Progenitor cell of endocrine pancreas (in vitro differentiated cells): ENCODE measurements at regions not wholly inside any gene's neighbourhood (a gene's known extent, or its start where the extent isn't known, plus 50 kb on each side); places are given as distances from the start of the nearest gene placed in this dataset.
"Not testable (repeated sequence)": the region's sequence is repeated elsewhere in the genome, so short reads cannot be mapped to it uniquely, and the experiment has no call there.

Experiments used
- DNase-seq: peaks from one replicate; pipeline ENCODE4 v3.0.0; 2021; ENCODE audit warnings: low spot score; ENCODE audit not compliant: unreplicated experiment
- H3K27ac Mint-ChIP-seq: 2 replicates; pipeline ENCODE4 v1.8.0; 2021; ENCODE audit warnings: mild to moderate bottlenecking, moderate library complexity, mixed read lengths
- H3K27me3 Mint-ChIP-seq: 2 replicates; pipeline ENCODE4 v1.8.0; 2021; ENCODE audit warnings: mixed read lengths
- H3K36me3 Mint-ChIP-seq: 2 replicates; pipeline ENCODE4 v1.8.0; 2022; ENCODE audit warnings: mixed read lengths; ENCODE audit not compliant: insufficient read depth
- H3K4me1 Mint-ChIP-seq: 2 replicates; pipeline ENCODE4 v1.8.0; 2021; ENCODE audit warnings: low read depth, mixed read lengths
- H3K4me3 Mint-ChIP-seq: 2 replicates; pipeline ENCODE4 v1.8.0; 2021; ENCODE audit warnings: low read depth, mild to moderate bottlenecking, moderate library complexity, mixed read lengths
- H3K9me3 Mint-ChIP-seq: 2 replicates; pipeline ENCODE4 v1.8.0; 2021; ENCODE audit warnings: low read depth, mixed read lengths
- TF ChIP-seq, protein P1 (sequence below): fragments of 200-600 bp; sonication (generic); IDR thresholded peaks from one replicate; pipeline ENCODE4 v1.5.0; 2021; ENCODE audit warnings: antibody characterized with exemption, mild to moderate bottlenecking; ENCODE audit not compliant: unreplicated experiment

- no peak overlapping the region for H3K4me3 Mint-ChIP-seq
- no peaks in the 10 kb centered on the region for H3K27me3 Mint-ChIP-seq
- peaks cover 14% of the 10 kb centered on the region for H3K9me3 Mint-ChIP-seq
- TF ChIP-seq, protein P1, sequence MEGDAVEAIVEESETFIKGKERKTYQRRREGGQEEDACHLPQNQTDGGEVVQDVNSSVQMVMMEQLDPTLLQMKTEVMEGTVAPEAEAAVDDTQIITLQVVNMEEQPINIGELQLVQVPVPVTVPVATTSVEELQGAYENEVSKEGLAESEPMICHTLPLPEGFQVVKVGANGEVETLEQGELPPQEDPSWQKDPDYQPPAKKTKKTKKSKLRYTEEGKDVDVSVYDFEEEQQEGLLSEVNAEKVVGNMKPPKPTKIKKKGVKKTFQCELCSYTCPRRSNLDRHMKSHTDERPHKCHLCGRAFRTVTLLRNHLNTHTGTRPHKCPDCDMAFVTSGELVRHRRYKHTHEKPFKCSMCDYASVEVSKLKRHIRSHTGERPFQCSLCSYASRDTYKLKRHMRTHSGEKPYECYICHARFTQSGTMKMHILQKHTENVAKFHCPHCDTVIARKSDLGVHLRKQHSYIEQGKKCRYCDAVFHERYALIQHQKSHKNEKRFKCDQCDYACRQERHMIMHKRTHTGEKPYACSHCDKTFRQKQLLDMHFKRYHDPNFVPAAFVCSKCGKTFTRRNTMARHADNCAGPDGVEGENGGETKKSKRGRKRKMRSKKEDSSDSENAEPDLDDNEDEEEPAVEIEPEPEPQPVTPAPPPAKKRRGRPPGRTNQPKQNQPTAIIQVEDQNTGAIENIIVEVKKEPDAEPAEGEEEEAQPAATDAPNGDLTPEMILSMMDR: no peak
- no peak for DNase-seq
- H3K4me1 Mint-ChIP-seq: no peaks in the 10 kb centered on the region
- no peak overlapping the region for H3K27ac Mint-ChIP-seq
- no peaks in the 10 kb centered on the region for H3K36me3 Mint-ChIP-seq
These were observed 371.7 kb upstream of the DEPDC1 start for GRCh38 chr1:68868606-68869005.

DNA sequence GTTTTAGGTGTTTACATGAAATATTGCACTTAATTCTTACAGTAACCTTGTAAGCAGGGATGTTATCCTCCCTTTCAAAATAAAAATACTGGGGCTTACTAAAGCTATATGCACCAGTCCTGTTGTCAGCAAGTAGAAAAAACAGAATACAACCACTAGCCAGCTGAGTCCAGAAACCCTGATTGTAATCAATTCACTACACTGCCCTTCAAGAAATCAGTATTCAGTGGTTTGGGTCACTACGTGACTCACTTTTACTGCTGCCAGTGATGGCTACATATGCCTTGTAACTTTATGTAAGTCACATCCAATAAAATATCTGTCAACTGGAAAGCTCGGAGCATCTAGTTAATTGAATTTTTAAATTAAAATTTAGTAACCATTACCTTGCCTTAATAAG is 376.3 kb upstream of the DEPDC1 start:
- Mint-ChIP-seq H3K4me1 (no peaks in the 10 kb centered on the region), H3K27me3 (no peaks in the 10 kb centered on the region), H3K4me3 (no peak overlapping the region), H3K9me3 (peaks cover 13% of the 10 kb centered on the region), H3K27ac (no peak overlapping the region), H3K36me3 (no peaks in the 10 kb centered on the region)
- TF ChIP-seq, protein P1: no peak
- no peak for DNase-seq

- not testable (repeated sequence) for H3K27me3 Mint-ChIP-seq, H3K9me3 Mint-ChIP-seq, DNase-seq, H3K4me3 Mint-ChIP-seq, H3K36me3 Mint-ChIP-seq, H3K4me1 Mint-ChIP-seq
- peak overlapping the region; percentile 92 for H3K27ac Mint-ChIP-seq
These were observed 384.7 kb upstream of the DEPDC1 start for GRCh38 chr1:68881330-68882194.

DNA sequence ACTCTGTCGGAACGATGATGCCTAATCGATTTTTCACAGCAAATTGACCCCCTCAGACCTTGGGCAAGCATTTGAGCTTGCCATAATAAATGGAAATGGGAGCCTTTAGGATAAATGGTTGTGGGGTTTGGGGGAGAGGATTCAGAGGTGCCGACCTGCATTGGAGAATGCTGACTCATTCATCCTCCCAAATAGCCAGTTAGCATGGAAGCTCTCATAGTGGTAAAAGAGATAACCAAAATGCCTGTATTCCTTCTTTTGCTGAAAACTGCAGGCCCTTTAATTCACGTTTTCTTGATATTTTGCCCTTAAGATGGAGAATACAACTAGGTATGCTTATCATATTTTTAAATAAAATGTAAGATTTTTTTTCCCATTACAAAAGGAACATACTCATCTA is 392.6 kb upstream of the DEPDC1 start:
- Mint-ChIP-seq H3K4me1 (peaks cover 1% of the 10 kb centered on the region), H3K27ac (no peak overlapping the region), H3K9me3 (peaks cover 3% of the 10 kb centered on the region), H3K4me3 (no peak overlapping the region), H3K36me3 (no peaks in the 10 kb centered on the region), H3K27me3 (no peaks in the 10 kb centered on the region)
- DNase-seq: no peak
- TF ChIP-seq, protein P1: no peak

DNA sequence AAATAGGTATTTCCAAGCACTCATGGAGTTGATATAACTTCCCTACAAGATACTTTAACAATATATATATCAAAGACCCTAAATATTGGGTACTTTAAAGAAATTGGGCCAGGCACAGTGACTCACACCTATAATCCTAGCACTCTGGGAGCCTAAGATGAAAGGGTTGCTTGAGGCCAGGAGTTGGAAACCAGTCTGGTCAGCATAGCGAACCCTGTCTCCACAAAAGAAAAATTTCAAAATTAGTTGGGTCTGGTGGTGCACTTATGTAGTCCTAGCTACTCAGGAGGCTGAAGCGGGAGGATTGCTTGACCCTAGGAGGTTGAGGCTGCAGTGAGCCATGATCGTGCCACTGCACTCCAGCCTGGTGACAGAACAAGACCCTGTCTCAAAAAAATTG is 393.9 kb upstream of the DEPDC1 start:
- TF ChIP-seq, protein P1: no peak
- H3K4me3 Mint-ChIP-seq: no peak overlapping the region
- H3K36me3 Mint-ChIP-seq: no peaks in the 10 kb centered on the region
- H3K27me3 Mint-ChIP-seq: no peaks in the 10 kb centered on the region
- DNase-seq: no peak
- H3K9me3 Mint-ChIP-seq: peaks cover 3% of the 10 kb centered on the region
- no peak overlapping the region for H3K27ac Mint-ChIP-seq
- peaks cover 1% of the 10 kb centered on the region for H3K4me1 Mint-ChIP-seq

GRCh38 chr1:68904477-68904876 is 407.6 kb upstream of the DEPDC1 start:
- Mint-ChIP-seq H3K27me3 (no peaks in the 10 kb centered on the region), H3K36me3 (no peaks in the 10 kb centered on the region), H3K9me3 (peaks cover 8% of the 10 kb centered on the region), H3K4me1 (no peaks in the 10 kb centered on the region), H3K4me3 (no peak overlapping the region), H3K27ac (no peak overlapping the region)
- TF ChIP-seq, protein P1: no peak
- DNase-seq: no peak
